Fibroblast of lung (primary cell): ENCODE measurements at regions not wholly inside any gene's neighbourhood (a gene's known extent, or its start where the extent isn't known, plus 50 kb on each side); places are given as distances from the start of the nearest gene placed in this dataset.

Source experiments
- DNase-seq, 2 donors: peaks; one replicate each; pipeline versions ENCODE4 v3.0.0 to v3.0.0-alpha.2; 2010; ENCODE audit warnings: low read depth in 2 of 2
- H2AFZ ChIP-seq: 2 replicates; pipeline ENCODE4 v1.5.1; 2012; ENCODE audit warnings: low read length, control low read depth, inconsistent platforms
- H3K27ac ChIP-seq: 2 replicates; pipeline ENCODE4 v1.5.1; 2011; ENCODE audit warnings: low read length, control low read depth; ENCODE audit not compliant: insufficient read depth
- H3K27me3 ChIP-seq: 2 replicates; pipeline ENCODE4 v1.5.1; 2011; ENCODE audit warnings: mild to moderate bottlenecking, low read length; ENCODE audit not compliant: control insufficient read depth, insufficient read depth
- H3K36me3 ChIP-seq: 2 replicates; pipeline ENCODE4 v1.5.1; 2011; ENCODE audit warnings: low read length; ENCODE audit not compliant: control insufficient read depth, insufficient read depth
- H3K4me1 ChIP-seq: 2 replicates; pipeline ENCODE4 v1.5.1; 2011; ENCODE audit warnings: low read length; ENCODE audit not compliant: control insufficient read depth, insufficient read depth; ENCODE audit errors: extremely low read depth
- H3K4me2 ChIP-seq: 2 replicates; pipeline ENCODE4 v1.5.1; 2011; ENCODE audit warnings: low read length, control low read depth; ENCODE audit not compliant: insufficient read depth; ENCODE audit errors: extremely low read depth
- H3K4me3 ChIP-seq, 4 experiments: fragments of 200-600 bp in 1 of 4; sonication (generic) in 1 of 4; replicated peaks in 1 of 4; 2 replicates each; pipeline ENCODE4 v1.5.1; 2011 to 2016; ENCODE audit warnings: low read length in 4 of 4, low read depth in 3 of 4, mild to moderate bottlenecking in 3 of 4, control low read depth in 2 of 4, inconsistent platforms in 1 of 4, mixed read lengths in 1 of 4; ENCODE audit not compliant: insufficient read depth in 1 of 4; ENCODE audit errors: control extremely low read depth in 1 of 4
- H3K79me2 ChIP-seq: 2 replicates; pipeline ENCODE4 v1.5.1; 2012; ENCODE audit warnings: mild to moderate bottlenecking, low read length, inconsistent platforms; ENCODE audit not compliant: control insufficient read depth, insufficient read depth
- H3K9ac ChIP-seq: 2 replicates; pipeline ENCODE4 v1.5.1; 2011; ENCODE audit warnings: mild to moderate bottlenecking, low read length, control low read depth; ENCODE audit not compliant: insufficient read depth
- H3K9me3 ChIP-seq: 2 replicates; pipeline ENCODE4 v1.5.1; 2012; ENCODE audit warnings: low read depth, low read length; ENCODE audit not compliant: control insufficient read depth, insufficient read depth
- H4K20me1 ChIP-seq: 2 replicates; pipeline ENCODE4 v1.5.1; 2011; ENCODE audit warnings: low read length; ENCODE audit not compliant: control insufficient read depth, insufficient read depth; ENCODE audit errors: extremely low read depth
- CTCF ChIP-seq, 2 donors: IDR thresholded peaks in 1 of 2; conservative IDR thresholded peaks in 1 of 2; 1 replicate in 1 of 2; 2 replicates in 1 of 2; pipeline ENCODE4 v1.5.1; 2011 to 2012; ENCODE audit warnings: low read length in 2 of 2, control low read depth in 1 of 2, inconsistent platforms in 1 of 2, low read depth in 1 of 2, mild to moderate bottlenecking in 1 of 2
- EZH2 ChIP-seq: IDR thresholded peaks from 2 replicates; pipeline ENCODE4 v1.5.1; 2012; ENCODE audit warnings: low read length, control low read depth, mild to moderate bottlenecking; ENCODE audit errors: missing control alignments

- no peak overlapping the region for H3K9ac ChIP-seq
- H3K27me3 ChIP-seq, result no peaks in the 10 kb centered on the region
- H3K4me2 ChIP-seq, result no peak overlapping the region
- H4K20me1 ChIP-seq, result no peaks in the 10 kb centered on the region
- no peak overlapping the region for H2AFZ ChIP-seq
- no peaks in the 10 kb centered on the region for H3K9me3 ChIP-seq
- H3K4me3 ChIP-seq, result no peak overlapping the region
- no peak overlapping the region for H3K27ac ChIP-seq
- TF ChIP-seq EZH2, result no peak
- TF ChIP-seq CTCF (conservative IDR thresholded peaks at IDR 0.05 in 1 of 2, IDR thresholded peaks at IDR 0.05 in 1 of 2; ENCODE audit: low read depth in 1 of 2, low read length in 2 of 2), result no peak
- no peaks in the 10 kb centered on the region for H3K36me3 ChIP-seq
- H3K4me1 ChIP-seq, result no peaks in the 10 kb centered on the region
- DNase-seq, result no peak
- no peaks in the 10 kb centered on the region for H3K79me2 ChIP-seq
Observed at GRCh38 chr6:9095729-9096128, 660.4 kb upstream of the SLC35B3 start.

DNA sequence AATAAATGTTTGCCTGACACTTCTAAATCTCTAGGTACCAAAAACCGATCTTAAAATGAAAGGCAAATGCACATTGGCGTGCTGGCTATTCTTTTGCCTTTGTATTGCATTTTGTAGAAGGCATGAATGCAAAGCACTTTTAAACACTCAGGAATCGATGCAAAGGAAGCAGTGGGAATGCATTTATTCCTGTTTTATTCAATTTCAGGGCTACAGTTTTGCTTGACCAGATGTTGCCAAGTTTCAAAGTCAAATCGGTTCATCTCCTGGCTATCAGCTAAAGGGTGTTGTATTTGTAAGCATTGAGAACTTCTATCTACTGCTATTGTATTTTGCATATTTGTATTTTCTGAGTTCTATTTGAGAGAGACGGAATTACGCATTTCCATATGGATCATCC is 659.8 kb upstream of the SLC35B3 start:
- H3K9me3 ChIP-seq, result no peaks in the 10 kb centered on the region
- no peak for TF ChIP-seq CTCF (conservative IDR thresholded peaks at IDR 0.05 in 1 of 2, IDR thresholded peaks at IDR 0.05 in 1 of 2; ENCODE audit: low read depth in 1 of 2, low read length in 2 of 2)
- TF ChIP-seq EZH2, result no peak
- DNase-seq, result no peak

DNA sequence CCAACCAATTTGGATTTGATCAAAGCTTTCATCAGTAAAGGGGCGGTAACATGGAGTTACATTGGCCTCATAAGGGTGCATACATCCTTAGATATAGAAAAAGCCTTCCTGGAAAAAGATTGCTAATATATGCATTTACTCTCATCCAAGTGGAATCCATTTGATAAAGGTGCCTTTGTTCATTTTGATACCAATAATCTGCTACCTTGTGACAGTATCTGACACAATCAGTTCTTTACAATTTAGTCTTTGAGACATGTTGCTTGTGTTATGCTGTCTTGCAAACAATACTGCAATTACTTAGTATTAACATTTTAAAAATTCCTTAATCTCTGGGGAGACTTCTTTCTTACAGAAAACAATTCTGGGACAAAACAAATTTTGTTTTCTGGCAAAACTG is 654.4 kb upstream of the SLC35B3 start:
- no peak for DNase-seq
- TF ChIP-seq CTCF (conservative IDR thresholded peaks at IDR 0.05 in 1 of 2, IDR thresholded peaks at IDR 0.05 in 1 of 2; ENCODE audit: low read depth in 1 of 2, low read length in 2 of 2) (no peak), EZH2 (no peak)
- Histone ChIP-seq H3K9ac (no peak overlapping the region), H3K36me3 (no peaks in the 10 kb centered on the region), H3K4me1 (no peaks in the 10 kb centered on the region), H3K4me2 (no peak overlapping the region), H3K4me3 (no peak overlapping the region), H3K27ac (no peak overlapping the region), H4K20me1 (no peaks in the 10 kb centered on the region), H3K27me3 (no peaks in the 10 kb centered on the region), H2AFZ (no peak overlapping the region), H3K79me2 (no peaks in the 10 kb centered on the region), H3K9me3 (no peaks in the 10 kb centered on the region)

More for the DNA sequence above, 659.8 kb upstream of the SLC35B3 start:
- no peaks in the 10 kb centered on the region for H3K36me3 ChIP-seq
- no peaks in the 10 kb centered on the region for H4K20me1 ChIP-seq
- no peak overlapping the region for H3K4me2 ChIP-seq
- no peaks in the 10 kb centered on the region for H3K79me2 ChIP-seq
- no peak overlapping the region for H3K9ac ChIP-seq
- no peaks in the 10 kb centered on the region for H3K27me3 ChIP-seq
- no peaks in the 10 kb centered on the region for H3K4me1 ChIP-seq
- H3K27ac ChIP-seq, result no peak overlapping the region
- no peak overlapping the region for H2AFZ ChIP-seq
- no peak overlapping the region for H3K4me3 ChIP-seq
